Activated CD4-positive, alpha-beta memory T cell treated with anti-CD3 and anti-CD28 coated beads for 36 hours (primary cell): ENCODE measurements at regions not wholly inside any gene's neighbourhood (a gene's known extent, or its start where the extent isn't known, plus 50 kb on each side); places are given as distances from the start of the nearest gene placed in this dataset.

ENCODE experiments used
- CTCF ChIA-PET: fragments of 350-600 bp; sonication (Branson Sonifier 250); formaldehyde crosslinking; loops from one replicate; lab custom pipeline; 2021; ENCODE audit warnings: antibody characterized with exemption, inconsistent platforms; lab: Charles Lee
- POLR2A ChIA-PET: fragments of 350-600 bp; sonication (Branson Sonifier 250); formaldehyde crosslinking; loops from one replicate; lab custom pipeline; 2021; ENCODE audit warnings: antibody characterized with exemption; lab: Charles Lee
- DNase-seq: peaks from one replicate; pipeline ENCODE4 v3.0.0-alpha.2; 2020
- H3K27ac Mint-ChIP-seq: one replicate; pipeline ENCODE4 v1.8.0; 2021; ENCODE audit warnings: mixed read lengths
- H3K27me3 Mint-ChIP-seq: one replicate; pipeline ENCODE4 v1.8.0; 2021; ENCODE audit warnings: mixed read lengths
- H3K36me3 Mint-ChIP-seq: one replicate; pipeline ENCODE4 v1.8.0; 2021; ENCODE audit warnings: mixed read lengths
- H3K4me1 Mint-ChIP-seq: one replicate; pipeline ENCODE4 v1.8.0; 2021; ENCODE audit warnings: low read depth, mixed read lengths
- H3K4me3 Mint-ChIP-seq: one replicate; pipeline ENCODE4 v1.8.0; 2021; ENCODE audit warnings: mild to moderate bottlenecking, mixed read lengths
- H3K9me3 Mint-ChIP-seq: one replicate; pipeline ENCODE4 v1.8.0; 2021; ENCODE audit warnings: mixed read lengths
- intact Hi-C: fragments of 100-400 bp; cut with micrococcal nuclease; formaldehyde crosslinking; loops from one replicate; pipeline ENCODE4 v1.15.1; 2023

DNA sequence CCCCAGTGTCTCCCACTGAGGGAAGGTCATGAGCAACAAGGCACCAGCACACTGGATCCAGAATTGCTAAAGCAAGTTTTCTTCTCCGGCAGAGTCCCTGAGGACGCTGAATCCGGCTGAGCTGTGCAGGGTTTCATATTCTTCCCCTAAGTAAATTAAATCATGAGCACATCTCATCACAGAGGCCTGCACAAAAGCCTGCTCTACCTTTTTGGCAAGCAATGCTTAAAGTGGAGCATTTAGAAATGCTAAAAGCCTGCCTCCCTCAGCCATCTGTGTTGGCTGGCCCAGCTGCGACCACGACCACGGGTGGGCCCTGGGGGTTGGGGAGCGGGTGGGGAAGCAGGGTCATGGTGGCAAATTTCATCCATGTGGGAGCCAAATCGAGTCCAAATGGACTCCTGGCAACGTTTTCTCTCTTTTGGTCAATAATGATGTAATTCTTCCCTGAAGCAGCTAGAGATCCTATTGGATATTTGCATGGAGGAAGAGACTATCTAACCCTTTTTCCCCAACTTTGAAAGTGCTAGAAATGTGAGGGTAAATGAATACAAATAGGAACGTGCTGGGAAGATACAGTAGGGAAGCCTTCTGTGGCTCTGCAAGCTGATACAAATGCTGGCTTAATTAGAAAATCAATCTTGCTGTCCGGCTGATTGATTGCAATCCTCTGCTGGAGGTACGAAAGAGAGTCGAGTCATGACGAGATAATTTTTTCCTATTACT is 532.8 kb upstream of the TBL1XR1 start:
- Mint-ChIP-seq H3K9me3 (no peaks in the 10 kb centered on the region), H3K27ac (no peak overlapping the region), H3K27me3 (no peaks in the 10 kb centered on the region), H3K36me3 (no peaks in the 10 kb centered on the region), H3K4me3 (no peak overlapping the region), H3K4me1 (no peaks in the 10 kb centered on the region)
- DNase-seq, result no peak
- ChIA-PET CTCF (no interaction called here), POLR2A (no interaction called here)
- intact Hi-C loops, result no loop called here

GRCh38 chr3:177730814-177731213 is 533.5 kb upstream of the TBL1XR1 start:
- DNase-seq, result no peak
- POLR2A ChIA-PET, result no interaction called here
- Mint-ChIP-seq H3K27me3 (no peaks in the 10 kb centered on the region), H3K4me3 (no peak overlapping the region), H3K27ac (no peak overlapping the region), H3K36me3 (no peaks in the 10 kb centered on the region), H3K4me1 (no peaks in the 10 kb centered on the region), H3K9me3 (no peaks in the 10 kb centered on the region)
- CTCF ChIA-PET, result no interaction called here
- intact Hi-C loops, result no loop called here

DNA sequence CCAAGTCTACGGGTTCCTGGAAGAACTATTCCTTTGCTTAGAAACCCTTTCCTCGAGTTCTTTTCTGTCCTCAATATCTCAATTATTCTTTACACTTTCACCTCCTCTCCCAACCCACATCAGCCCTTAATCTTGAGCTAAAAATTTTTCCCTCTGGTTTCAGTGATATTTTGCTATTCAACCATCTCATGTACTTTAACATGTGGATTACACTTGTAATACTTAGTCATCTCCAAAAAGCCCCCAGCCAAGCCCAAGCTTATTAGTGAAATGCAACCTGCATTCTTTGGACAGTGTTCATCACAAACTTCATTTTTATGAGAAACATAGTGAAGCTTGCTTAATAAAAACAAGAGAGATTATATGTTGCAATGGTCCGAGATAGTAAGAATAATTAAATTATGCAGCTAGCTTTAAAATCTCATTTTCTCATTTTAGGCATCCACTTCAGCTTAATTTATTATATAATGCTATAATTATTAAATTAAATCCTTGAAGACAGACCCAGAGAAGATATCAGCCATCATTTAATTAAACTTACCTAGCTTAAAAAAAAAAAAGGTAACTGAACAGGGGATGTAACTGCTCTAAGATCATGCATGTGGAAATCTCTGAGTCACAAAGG is 534.5 kb upstream of the TBL1XR1 start:
- ChIA-PET CTCF (no interaction called here), POLR2A (no interaction called here)
- no peaks in the 10 kb centered on the region for H3K4me1 Mint-ChIP-seq
- no peak overlapping the region for H3K27ac Mint-ChIP-seq
- DNase-seq, result no peak
- no peaks in the 10 kb centered on the region for H3K27me3 Mint-ChIP-seq
- no peaks in the 10 kb centered on the region for H3K9me3 Mint-ChIP-seq
- intact Hi-C loops, result no loop called here
- H3K36me3 Mint-ChIP-seq, result no peaks in the 10 kb centered on the region
- H3K4me3 Mint-ChIP-seq, result no peak overlapping the region

- ChIA-PET CTCF (no interaction called here), POLR2A (no interaction called here)
- DNase-seq, result no peak
- Mint-ChIP-seq H3K27ac (no peak overlapping the region), H3K36me3 (no peaks in the 10 kb centered on the region), H3K9me3 (no peaks in the 10 kb centered on the region), H3K4me3 (no peak overlapping the region), H3K4me1 (no peaks in the 10 kb centered on the region), H3K27me3 (no peaks in the 10 kb centered on the region)
- intact Hi-C loops, result no loop called here
Measured at GRCh38 chr3:177733233-177733632, 536.0 kb upstream of the TBL1XR1 start.

- Mint-ChIP-seq H3K36me3 (no peaks in the 10 kb centered on the region), H3K27me3 (no peaks in the 10 kb centered on the region), H3K4me1 (no peaks in the 10 kb centered on the region), H3K4me3 (no peak overlapping the region), H3K9me3 (no peaks in the 10 kb centered on the region), H3K27ac (no peak overlapping the region)
- intact Hi-C loops, result no loop called here
- POLR2A ChIA-PET, result no interaction called here
- CTCF ChIA-PET, result no interaction called here
- DNase-seq, result no peak
Measured at GRCh38 chr3:177733936-177734335, 536.7 kb upstream of the TBL1XR1 start.

- no peak for DNase-seq
- no peaks in the 10 kb centered on the region for H3K4me1 Mint-ChIP-seq
- ChIA-PET POLR2A (no interaction called here), CTCF (no interaction called here)
- no peaks in the 10 kb centered on the region for H3K9me3 Mint-ChIP-seq
- no peaks in the 10 kb centered on the region for H3K36me3 Mint-ChIP-seq
- no peak overlapping the region for H3K27ac Mint-ChIP-seq
- intact Hi-C loops, result no loop called here
- H3K27me3 Mint-ChIP-seq, result no peaks in the 10 kb centered on the region
- no peak overlapping the region for H3K4me3 Mint-ChIP-seq
Measured at GRCh38 chr3:177735431-177735830, 538.1 kb upstream of the TBL1XR1 start.

DNA sequence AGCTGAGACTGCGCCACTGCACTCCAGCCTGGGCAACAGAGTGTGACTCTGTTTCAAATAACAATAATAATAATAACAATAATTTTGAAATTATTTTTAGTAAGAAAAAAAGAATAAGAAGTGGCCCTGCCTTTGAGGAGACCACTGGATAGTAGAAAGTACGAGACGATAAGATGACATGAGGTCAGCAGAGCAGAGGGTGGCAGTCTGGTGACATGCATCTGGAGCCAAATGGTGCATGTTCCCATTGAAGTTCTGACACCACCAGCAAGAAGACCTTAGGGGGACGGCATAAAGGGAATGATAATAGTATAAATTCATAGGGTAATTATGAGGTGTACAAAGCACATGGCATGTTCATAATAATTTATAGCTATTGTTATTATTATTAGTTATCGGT is 542.2 kb upstream of the TBL1XR1 start:
- POLR2A ChIA-PET, result no interaction called here
- no peak for DNase-seq
- CTCF ChIA-PET, result no interaction called here
- intact Hi-C loops, result no loop called here
- no peaks in the 10 kb centered on the region for H3K27me3 Mint-ChIP-seq
- H3K9me3 Mint-ChIP-seq, result no peaks in the 10 kb centered on the region
- H3K4me1 Mint-ChIP-seq, result no peaks in the 10 kb centered on the region
- H3K4me3 Mint-ChIP-seq, result no peak overlapping the region
- no peaks in the 10 kb centered on the region for H3K36me3 Mint-ChIP-seq
- no peak overlapping the region for H3K27ac Mint-ChIP-seq

DNA sequence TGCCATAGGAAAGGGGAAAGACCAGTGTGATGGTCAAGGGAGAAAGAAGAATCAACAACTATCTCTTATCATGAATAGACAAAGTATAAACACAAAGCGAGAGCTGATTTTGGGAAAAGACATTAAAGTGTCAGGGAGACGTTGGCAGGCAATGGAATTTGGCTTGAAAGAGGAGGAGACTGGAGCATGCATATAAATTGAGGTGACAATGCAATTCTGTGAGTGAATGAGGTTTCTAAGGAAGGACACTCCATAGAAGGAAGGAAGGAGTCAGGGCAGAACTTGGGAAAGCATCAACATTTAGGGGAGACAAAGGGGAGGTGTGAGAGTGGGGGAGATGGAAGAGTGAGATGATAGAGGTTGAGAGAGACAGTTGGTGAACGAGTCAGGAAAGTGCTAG is 543.0 kb upstream of the TBL1XR1 start:
- Mint-ChIP-seq H3K27me3 (no peaks in the 10 kb centered on the region), H3K36me3 (no peaks in the 10 kb centered on the region), H3K9me3 (no peaks in the 10 kb centered on the region), H3K4me1 (no peaks in the 10 kb centered on the region), H3K4me3 (no peak overlapping the region), H3K27ac (no peak overlapping the region)
- no peak for DNase-seq
- POLR2A ChIA-PET, result no interaction called here
- CTCF ChIA-PET, result no interaction called here
- intact Hi-C loops, result no loop called here

DNA sequence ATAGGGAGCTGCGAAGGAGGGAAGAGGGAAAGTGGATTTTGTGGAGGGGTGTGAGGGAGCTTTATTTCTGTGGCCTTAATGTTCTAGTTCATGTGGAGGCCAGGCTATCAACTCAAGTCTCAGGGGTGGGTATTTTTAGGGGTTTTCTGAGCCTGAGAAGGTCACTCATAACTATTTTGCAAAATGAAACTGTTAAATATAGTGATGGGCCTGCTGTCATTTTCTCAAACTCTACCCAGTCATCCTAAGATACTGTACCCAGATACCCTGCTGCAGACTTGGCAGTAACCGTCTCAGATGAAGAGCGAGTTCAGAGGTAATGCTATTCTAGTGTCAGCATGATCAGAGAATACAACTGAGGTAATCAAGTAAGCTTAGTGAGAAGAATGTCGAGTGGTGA is 545.0 kb upstream of the TBL1XR1 start:
- CTCF ChIA-PET, result no interaction called here
- DNase-seq, result no peak
- no peak overlapping the region for H3K4me3 Mint-ChIP-seq
- H3K36me3 Mint-ChIP-seq, result no peaks in the 10 kb centered on the region
- H3K27me3 Mint-ChIP-seq, result no peaks in the 10 kb centered on the region
- H3K9me3 Mint-ChIP-seq, result no peaks in the 10 kb centered on the region
- no peak overlapping the region for H3K27ac Mint-ChIP-seq
- intact Hi-C loops, result no loop called here
- H3K4me1 Mint-ChIP-seq, result no peaks in the 10 kb centered on the region
- POLR2A ChIA-PET, result no interaction called here

- no peaks in the 10 kb centered on the region for H3K4me1 Mint-ChIP-seq
- ChIA-PET POLR2A (no interaction called here), CTCF (no interaction called here)
- no peaks in the 10 kb centered on the region for H3K36me3 Mint-ChIP-seq
- H3K9me3 Mint-ChIP-seq, result no peaks in the 10 kb centered on the region
- no peaks in the 10 kb centered on the region for H3K27me3 Mint-ChIP-seq
- H3K27ac Mint-ChIP-seq, result no peak overlapping the region
- intact Hi-C loops, result no loop called here
- no peak overlapping the region for H3K4me3 Mint-ChIP-seq
- no peak for DNase-seq
Measured at GRCh38 chr3:177743173-177743890, 546.0 kb upstream of the TBL1XR1 start.

GRCh38 chr3:177744873-177745606 is 547.8 kb upstream of the TBL1XR1 start:
- POLR2A ChIA-PET, result no interaction called here
- Mint-ChIP-seq H3K4me1 (no peaks in the 10 kb centered on the region), H3K4me3 (no peak overlapping the region), H3K9me3 (no peaks in the 10 kb centered on the region), H3K27me3 (no peaks in the 10 kb centered on the region), H3K27ac (no peak overlapping the region), H3K36me3 (no peaks in the 10 kb centered on the region)
- CTCF ChIA-PET, result no interaction called here
- no peak for DNase-seq
- intact Hi-C loops, result no loop called here

DNA sequence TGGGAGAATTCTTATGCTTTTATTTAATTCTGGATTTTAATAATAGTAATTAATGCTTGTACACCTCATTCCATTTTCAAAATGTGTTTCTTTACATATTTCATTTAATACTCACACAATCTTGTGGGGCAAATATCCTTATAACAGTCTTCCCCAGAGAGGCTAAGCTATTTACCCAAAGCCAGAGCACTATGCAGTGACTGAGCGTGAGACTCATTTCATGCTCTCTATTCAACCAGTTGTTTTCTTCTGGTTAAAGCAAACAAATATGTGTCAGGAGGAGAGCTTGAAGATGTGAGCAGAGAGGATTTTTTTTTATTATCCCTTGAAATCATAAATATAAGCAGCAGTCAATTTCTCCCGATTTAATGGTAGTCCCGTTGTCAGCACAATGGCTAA is 548.3 kb upstream of the TBL1XR1 start:
- Mint-ChIP-seq H3K27ac (no peak overlapping the region), H3K4me1 (no peaks in the 10 kb centered on the region), H3K4me3 (no peak overlapping the region), H3K27me3 (no peaks in the 10 kb centered on the region), H3K36me3 (no peaks in the 10 kb centered on the region), H3K9me3 (no peaks in the 10 kb centered on the region)
- DNase-seq, result no peak
- ChIA-PET POLR2A (no interaction called here), CTCF (no interaction called here)
- intact Hi-C loops, result no loop called here
